Fibroblast of upper back skin (primary cell): ENCODE measurements at regions not wholly inside any gene's neighbourhood (a gene's known extent, or its start where the extent isn't known, plus 50 kb on each side); places are given as distances from the start of the nearest gene placed in this dataset.

Experiments
- DNase-seq: peaks from one replicate; pipeline ENCODE4 v3.0.0-alpha.2; 2013

DNA sequence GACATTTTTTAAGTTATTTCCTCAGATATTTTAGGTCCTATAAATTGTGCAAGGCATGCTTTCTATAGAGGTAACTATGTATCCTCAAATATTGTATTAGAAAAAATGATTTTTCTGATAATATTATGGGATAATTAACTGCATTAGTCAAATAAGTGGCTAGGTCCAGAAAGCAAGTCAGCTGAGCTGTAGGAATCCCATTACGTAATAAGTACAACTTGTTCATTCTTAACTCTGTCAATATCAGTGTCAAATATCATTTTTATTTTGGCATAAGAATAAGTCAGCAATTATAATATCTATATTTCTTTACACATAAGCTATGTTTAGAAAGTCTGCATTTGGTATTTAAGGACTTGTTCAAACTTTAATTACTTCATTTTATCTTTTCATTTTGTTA lies 830.9 kb upstream of the GJE1 start:
- DNase-seq = no peak

DNA sequence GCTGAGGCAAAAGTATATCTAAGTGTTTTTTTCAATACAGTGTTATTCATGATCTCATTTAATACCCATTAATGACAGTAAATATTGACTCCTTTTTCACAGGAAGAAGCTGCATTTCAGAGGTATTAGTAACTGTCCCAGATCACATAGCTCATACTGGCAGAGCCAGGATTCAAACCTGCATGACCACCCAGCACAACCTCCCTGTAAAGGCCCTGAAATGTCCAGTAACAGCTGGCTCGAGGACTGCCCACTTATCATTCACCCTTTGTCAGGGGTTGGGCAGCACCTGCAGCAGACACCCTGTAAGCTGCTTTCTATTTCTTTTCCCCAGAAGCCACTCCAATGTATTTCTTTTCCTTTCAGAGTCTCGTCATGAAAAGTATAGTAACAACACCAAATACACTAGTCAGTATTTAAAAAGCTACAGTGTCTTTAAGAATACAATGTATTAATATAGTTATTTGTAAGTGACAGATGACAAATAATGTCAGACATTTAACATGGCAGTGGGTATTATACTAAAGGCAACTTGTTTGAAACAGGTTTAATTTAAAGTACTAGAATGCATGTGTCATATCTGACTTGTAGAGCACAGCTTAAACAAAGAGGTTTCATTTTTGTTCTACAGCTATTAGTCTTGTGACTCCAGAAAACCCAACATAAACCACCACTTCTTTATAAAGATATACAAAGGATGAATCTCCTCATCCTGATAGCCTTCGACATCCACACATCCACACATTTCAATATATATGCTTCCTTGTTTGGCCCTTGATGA lies 841.6 kb upstream of the GJE1 start:
- no peak for DNase-seq

DNA sequence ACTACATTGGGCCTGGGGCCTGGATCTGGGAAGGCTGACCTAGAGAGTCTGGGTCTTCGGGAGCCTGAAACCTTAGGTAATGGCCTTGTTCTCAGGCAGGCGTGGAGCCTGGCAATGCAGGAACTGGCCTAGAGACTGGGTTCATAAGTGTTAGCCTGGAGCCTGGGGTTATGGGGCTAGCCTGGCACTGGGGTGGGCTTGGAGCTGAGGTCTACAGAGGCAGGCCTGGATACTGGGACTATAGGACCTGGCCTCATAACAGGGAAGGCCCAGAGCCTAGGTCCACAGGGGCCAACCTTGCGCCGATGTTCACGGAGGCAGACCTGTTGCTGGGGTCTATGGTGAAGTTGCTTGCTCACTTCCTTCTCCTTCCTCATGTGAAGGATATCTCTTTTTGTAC lies 843.8 kb upstream of the GJE1 start:
- no peak for DNase-seq

DNA sequence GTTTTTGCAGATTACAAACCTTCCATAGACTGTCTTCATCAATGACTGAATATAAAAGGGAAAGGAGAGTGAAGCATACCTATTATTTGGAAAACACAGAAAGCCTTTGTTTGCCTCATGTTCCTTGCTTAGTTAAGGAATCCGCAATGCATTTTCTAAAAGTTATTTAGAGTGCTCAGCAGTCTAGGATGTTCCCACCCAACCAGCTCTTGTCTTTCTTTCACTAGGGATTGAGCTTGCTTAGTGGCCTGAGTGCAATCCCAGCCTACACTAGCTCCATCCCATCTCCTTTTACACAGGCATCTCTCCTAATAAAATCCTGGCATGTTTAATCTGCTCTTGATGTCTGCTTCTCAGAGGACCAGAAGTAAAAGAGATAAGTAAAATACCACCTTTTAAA lies 850.5 kb upstream of the GJE1 start:
- no peak for DNase-seq

DNA sequence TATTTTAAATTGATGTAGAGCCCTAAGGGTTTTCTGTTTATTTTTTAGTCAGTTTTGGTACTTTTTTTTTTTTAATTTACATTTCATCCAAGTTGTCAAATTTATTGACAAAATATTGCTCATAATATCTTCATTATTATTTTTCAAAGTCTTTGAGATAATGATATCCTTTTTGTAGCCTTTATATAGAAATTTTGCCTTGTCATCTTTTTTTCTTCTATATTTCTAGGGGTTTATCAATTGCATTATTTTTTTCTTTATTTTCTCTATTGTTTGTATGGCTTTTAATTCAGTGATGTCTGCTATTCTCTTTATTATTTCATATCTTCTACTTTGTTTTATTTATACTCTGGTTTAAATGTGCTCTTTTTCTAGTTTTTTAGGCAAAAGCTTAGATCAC lies 863.0 kb upstream of the GJE1 start:
- no peak for DNase-seq

DNA sequence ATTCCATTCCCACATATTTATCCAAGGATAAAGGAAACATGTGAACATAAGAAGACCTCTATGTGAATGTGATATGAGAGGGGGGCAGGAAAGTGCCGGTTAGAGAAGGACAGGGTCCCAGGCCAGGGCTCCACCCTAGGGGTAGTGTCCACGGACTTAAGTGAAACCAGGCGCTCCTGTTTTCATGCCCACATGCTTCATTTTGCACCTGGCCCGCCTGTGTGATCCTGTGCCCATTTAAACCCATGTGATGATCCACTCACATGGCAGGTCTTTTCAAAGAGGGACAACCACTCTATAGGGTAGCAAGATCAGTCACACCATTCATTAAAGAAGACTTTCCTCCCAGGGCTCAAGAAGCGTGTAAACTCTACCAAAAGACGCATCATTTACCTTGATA lies 865.3 kb upstream of the GJE1 start:
- DNase-seq = no peak

DNA sequence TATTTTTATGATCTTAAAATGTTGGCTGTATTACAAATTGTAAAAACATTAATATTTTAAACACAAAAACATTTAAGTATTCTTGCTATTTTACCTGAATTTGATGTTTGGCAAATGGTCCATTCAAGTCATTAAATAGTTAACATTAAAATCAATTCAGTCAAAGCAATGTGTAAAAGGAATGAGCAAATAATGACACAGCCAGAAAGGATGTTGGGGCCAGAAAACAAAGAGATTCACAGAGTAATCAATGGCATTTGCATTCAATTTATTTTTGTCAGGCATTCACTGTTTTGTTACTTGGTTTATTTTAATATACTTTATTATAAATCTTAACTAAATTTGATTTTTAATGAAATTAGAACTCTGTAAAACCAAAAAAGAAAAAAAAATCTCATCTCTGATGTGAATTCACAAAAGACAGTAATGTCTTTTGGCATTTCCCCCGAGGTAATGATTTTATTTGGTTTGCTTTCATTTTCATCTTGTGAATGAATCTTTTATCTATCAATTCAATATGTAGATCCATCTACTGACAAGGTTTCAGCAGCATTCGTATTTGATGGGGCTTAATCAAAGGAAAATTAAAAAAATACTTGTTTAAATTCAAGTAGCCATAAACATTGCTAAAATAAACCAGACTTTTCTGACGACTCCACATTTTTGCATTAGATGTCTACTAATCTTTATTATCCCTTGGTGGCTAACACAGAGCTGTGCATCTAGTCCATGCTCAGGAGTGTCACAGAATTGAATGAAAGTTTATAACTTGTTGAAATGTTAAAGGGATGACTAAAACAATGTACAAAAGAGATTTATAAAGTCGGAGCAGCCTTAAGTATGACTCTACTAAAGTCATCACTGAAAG lies 866.7 kb upstream of the GJE1 start:
- peak; percentile 14 for DNase-seq

DNA sequence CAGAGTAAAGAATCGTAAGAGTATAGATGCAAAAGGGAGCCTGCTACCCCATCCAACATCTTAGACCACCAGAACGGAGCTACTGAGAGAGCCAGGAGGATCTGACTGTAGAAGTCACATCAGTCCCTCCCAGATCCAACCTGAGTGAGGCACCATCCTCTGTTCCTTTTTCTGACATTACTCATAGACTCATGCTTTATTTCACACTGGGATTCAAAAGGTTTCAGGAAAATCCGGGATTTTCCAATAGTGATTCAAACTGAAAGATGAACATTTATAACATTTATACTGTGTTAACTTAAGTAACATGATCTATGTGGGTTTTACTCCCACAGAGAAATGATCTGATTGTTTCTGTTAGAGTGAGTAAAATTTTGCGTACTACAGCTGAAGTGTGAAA lies 868.6 kb upstream of the GJE1 start:
- DNase-seq = peak; percentile 8

DNA sequence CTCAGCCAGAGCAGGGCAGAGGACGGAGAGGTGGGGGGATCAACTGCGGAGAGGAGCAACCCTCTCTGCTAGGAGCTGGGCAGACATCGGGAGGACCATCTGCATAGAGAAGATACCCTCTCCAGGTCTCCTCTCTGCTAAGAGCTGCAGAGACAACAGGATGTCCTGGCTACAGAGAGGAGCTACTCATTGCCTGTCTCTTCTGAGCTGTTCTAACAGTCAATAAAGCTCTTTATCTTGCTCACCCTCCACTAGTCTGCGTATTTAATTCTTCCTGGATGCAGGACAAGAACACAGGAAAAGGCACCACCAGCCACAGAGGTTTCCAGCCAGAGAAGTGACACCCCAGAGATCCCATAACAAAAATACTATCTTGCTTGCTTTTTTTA lies 871.1 kb upstream of the GJE1 start:
- no peak for DNase-seq

DNA sequence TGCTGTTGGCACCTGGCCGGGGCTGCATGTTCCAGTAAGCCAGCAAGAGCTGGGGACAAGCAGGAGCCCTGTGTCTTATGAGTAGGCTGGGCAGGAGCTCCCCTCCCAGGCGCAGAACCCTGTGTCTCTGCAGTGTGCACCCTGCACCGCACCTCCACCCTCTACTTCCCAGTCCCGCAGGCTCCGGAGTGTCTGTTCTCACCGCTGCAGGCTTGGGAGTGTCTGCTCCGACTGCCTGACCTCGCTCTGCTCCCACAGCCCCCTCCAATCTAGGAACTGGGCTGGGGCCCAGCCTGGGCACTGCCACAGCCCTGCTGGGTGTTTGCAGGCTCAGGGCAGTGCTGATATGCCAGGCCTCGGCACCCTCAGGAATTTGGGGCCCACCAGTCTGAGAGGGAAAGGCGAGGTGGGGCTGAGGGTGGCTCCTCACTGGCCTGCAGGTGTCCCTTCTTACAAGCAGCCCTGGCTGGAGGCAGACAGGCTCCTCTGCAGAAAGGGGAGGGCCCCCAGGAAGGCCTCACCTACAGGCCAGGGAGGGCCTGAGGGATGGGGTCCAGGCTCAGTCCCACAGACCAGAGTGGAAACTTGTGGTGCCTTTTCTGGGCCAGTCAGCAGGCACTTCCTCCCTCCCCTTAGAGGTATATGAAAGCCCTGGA lies 871.6 kb upstream of the GJE1 start:
- DNase-seq = no peak

DNA sequence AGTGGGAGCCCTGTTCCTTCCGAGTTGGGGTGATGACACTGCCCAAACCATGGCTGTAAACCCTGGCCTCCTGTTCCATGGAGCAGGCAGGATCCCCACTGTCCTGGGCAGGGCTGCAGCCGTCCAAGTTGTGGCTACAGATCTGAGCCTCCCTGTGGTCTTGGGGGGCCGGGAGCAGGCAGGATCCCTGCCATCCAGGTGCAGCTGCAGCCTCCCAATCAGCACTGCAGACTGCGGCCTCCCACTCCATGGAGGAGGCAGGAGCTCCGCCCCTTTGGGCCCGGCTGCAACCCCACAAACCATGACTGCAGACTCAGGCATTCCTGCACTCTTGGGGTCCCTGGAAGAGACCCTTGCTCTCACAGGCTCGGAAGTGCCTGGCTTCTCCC lies 872.1 kb upstream of the GJE1 start:
- DNase-seq = no peak

DNA sequence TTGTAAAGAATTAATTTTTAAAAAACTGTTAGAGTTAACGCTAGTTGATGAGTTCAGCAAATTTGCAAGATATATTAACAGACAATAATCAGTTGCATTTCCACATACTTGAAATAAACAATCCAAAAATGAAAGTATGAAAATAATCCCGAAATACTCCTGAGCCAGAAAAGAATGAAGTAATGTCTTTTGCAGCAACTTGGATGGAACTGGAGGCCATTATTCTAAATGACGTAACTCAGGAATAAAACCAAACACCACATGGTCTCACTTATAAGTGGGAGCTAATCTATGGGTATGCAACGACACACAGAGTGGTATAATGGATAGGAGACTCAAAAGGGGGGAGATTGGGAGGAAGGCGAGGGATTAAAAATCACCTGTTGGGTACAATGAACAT lies 872.9 kb upstream of the GJE1 start:
- DNase-seq = no peak

DNA sequence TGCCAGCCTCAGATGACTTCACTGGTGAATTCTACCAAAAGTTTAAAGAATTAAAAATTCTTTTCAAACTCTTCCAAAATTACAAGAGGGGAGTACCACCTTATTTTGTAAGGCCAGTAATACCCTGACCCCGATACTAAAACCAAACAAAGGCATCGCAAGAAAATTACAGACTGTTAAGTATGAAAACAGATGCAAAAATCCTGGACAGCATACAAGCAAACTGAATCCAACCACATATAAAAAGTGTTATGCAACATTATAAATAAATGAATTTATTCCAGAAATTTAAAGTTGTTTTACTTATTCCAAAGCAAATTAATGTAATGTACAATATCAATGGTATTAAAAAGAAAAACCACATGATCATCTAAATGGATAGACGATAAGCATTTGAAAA lies 873.6 kb upstream of the GJE1 start:
- no peak for DNase-seq

DNA sequence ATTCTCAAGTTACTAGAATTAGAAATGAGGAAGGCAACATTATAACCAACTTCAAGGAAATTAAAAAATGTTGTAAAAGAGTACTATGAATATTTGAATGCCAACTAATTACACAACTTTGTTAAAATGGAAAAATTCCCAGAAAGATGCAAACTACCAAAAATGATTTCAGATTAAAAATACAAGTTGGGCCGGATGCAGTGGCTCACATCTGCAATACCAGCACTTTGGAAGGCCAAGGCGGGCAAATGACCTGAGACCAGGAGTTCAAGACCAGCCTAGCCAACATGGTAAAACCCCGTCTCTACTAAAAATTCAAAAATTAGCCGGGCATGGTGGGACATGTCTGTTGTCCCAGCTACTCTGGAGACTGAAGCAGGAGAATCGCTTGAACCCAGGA lies 874.2 kb upstream of the GJE1 start:
- DNase-seq = no peak

DNA sequence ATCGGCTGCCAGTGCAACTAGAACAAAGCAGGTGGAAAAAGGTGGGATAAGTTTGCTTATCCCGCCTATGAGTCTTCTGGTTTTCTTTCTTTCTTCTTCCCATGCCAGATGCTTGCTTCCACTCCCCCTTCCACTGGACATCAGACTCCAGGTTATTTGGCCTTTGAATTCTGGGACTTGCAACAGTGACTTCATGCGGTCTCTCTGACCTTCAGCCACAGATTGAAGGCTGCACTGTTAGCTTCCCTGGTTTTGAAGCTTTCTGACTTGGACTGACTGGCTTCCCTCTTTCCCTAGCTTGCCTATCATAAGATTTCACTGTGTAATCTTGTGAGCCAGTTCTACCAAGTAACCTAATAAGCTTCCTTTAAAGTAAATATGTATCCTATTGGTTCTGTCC lies 878.4 kb upstream of the GJE1 start:
- DNase-seq = no peak

DNA sequence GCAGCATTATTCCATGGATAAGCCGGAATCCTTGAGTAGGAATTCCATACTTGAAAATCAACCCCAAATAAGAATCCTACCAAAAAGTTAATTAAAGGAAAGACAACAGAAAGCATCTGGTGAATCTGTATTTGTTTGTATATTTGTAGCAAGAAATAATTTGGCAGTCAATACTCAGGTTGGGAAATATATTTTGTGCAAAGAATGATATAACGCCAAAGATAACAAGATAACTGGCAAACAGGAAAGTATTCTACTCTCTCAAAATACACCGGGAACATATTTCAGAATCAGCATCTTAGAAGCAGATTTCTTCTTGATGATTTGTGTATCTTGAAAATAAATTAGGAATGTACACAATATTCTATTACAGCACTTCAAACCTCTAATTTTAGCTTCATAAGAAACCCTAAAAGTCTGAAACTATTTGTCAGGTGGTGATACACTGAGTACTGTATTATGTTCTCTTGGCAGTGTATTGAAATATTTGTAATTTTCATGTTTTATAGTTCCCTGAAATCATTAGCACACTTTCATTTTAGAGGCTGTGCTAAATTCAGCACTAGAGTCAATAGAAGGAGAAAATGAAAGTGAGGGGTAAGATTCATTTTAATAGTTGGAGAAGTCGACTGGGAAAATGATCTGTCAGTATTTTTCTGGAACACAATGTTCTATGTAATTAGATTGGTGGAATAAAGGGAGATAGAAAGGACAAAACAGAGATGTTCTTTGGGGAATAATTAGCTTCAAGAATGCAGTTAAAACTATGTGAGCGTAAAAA lies 879.7 kb upstream of the GJE1 start:
- DNase-seq = no peak

DNA sequence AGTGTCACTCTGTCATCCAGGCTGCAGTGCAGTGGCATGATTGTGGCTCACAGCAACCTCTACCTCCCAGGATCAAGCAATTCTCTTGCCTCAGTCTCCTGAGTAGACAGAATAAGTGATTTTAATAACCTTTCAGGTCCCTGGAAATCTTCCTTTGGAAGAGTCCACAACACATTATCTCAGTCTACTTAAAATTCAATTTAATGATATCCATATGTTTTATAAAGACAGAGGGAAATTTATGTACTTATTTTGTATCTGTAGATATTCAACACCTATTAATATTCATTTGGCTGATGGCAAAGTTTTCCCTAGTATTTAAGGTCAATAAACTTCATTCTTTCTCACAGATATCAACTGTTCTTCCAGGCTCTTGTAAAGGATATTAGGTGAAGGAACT lies 881.4 kb upstream of the GJE1 start:
- no peak for DNase-seq

DNA sequence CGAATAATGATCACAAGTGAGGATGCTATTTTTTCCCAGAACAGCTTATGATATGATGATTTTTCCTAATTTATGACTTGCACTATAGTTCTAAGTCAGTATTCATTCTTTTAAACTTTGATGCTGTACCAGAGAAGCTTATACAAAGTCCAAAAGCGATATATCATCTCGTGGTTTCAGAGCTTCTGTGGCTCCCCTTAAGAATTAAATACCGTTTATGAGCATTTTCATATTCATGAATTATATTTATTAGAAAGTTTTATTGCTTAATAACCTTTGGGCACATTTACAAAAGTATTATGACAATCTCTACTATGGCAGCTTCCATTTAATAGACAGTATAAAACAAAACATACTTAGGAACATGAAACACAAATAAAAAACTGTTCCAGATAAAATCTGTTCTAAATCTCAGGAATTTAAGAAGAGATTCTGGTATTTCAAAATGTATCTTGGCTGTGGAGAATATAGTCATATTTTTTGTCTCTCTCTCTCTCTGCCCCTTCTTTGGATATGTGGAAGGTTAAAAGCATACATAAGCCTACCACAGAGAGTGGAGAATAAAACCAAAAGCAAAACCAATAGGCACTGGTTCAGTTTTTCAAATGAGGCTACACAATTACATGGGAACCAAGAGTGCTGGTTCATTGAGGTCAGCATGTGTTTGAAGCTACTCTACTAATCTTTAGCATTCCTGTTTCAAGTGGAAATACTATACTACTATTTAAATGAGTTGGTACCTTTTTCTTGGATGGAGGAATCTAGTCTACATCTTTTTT lies 884.5 kb upstream of the GJE1 start:
- DNase-seq = no peak

DNA sequence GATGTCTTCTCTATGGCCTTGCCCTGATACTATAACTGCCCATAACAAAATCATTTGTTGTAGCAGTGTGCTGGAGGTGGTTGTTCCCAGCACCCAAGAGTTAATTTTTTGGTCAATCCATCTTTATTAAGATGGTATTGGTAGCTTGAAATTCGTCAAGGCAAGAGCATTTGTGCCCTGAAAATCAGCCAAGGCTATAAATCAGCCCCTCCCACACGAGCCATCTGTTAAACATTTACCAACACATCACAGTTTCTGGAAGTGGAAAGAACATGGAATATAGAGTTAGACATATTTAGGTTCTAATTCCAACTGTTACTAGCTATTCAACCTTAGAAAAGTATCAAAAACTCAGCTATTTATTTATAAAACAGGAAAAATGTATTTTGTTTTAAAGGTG lies 888.4 kb upstream of the GJE1 start:
- DNase-seq = peak; percentile 20

DNA sequence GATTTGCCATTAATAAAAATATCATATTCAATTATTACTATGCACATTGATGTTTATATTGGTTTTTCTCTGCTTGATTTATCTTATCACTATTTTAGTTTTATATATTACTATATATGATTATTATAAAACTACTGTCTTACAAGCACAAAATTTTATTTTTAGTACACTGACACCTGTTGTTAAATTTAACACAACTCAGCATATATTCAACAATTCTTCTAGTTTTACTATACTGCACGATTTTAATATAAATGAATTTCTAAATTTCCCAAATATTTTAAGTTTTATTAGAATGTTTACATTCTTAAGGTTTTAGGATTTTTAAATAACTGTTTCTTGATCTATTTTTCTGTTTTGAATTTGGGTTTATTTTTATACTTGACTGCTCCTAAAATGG lies 889.8 kb upstream of the GJE1 start:
- no peak for DNase-seq

DNA sequence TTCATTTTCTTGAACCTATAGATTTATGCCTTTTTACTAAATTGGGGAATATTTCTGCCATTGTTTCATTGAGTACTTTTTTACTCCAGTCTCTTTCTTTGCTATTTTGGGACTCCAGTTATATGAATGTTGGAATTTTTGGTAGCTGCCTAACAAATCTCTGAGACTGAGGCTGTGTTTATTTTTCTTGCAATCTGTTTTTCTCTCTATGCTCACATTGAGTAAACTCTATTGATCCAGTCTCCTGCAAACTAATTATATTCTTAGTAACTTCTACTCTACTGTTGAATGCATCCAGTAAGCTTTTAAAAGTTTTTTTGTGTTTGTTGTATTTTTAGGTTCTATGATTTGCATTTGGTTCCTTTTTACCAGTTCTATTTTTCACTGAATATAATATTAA lies 903.4 kb upstream of the GJE1 start:
- no peak for DNase-seq

DNA sequence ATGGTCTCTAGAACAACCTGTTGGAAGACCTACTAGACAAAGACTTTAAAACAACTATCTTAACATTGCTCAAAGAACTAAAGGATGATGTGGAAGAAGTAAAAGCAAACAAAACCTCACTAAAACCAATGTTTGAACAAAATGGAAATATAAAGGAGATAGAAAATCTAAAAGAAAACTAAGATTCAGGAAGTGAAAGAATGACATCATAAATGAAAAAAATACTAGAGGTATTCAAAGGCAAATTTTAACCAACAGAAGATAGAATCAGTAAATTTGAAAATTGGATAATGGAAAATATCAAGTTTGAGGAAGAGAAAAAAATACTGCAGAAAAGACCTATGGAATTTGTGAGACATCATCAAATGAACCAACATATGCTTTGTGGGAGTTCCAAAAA lies 914.1 kb upstream of the GJE1 start:
- DNase-seq = no peak
